Omental fat pad (tissue), 3 donors: ENCODE measurements at regions not wholly inside any gene's neighbourhood (a gene's known extent, or its start where the extent isn't known, plus 50 kb on each side); places are given as distances from the start of the nearest gene placed in this dataset.
A peak's percentile ranks its signal among the peaks of the same experiment; 100 is the strongest.

Source experiments
- ATAC-seq: fragments of 150-250 bp; one replicate; pipeline ENCODE4 v1.9.1; 2016; ENCODE audit warnings: mild to moderate bottlenecking, moderate library complexity; ENCODE audit not compliant: low FRiP score
- DNase-seq: peaks from one replicate; pipeline ENCODE4 v3.0.0-alpha.2; 2019; ENCODE audit warnings: low spot score
- CTCF ChIP-seq, 3 donors: fragments of 450-650 bp; IDR thresholded peaks; one replicate each; pipeline ENCODE4 v1.5.1; 2016 to 2017; ENCODE audit warnings: antibody characterized with exemption in 3 of 3, mild to moderate bottlenecking in 3 of 3, moderate library complexity in 2 of 3

GRCh38 chr7:35420656-35421055 is 166.8 kb upstream of the TBX20 start:
- no peak for TF ChIP-seq CTCF (IDR thresholded peaks at IDR 0.05)
- no peak for ATAC-seq
- DNase-seq: no peak

- DNase-seq: no peak
- no peak for TF ChIP-seq CTCF (IDR thresholded peaks at IDR 0.05)
- ATAC-seq: no peak
These were observed 165.5 kb upstream of the TBX20 start for GRCh38 chr7:35419391-35419755.

- DNase-seq: no peak
- ATAC-seq: no peak
- TF ChIP-seq CTCF (IDR thresholded peaks at IDR 0.05): no peak
These were observed 165.0 kb upstream of the TBX20 start for GRCh38 chr7:35418716-35419390.

- ATAC-seq (no peak), DNase-seq (no peak)
- no peak for TF ChIP-seq CTCF (IDR thresholded peaks at IDR 0.05)
These were observed 162.7 kb upstream of the TBX20 start for GRCh38 chr7:35416568-35416967.

GRCh38 chr7:35415411-35415822 is 161.5 kb upstream of the TBX20 start:
- ATAC-seq (peak; percentile 23), DNase-seq (no peak)

GRCh38 chr7:35411331-35411730 is 157.4 kb upstream of the TBX20 start:
- TF ChIP-seq CTCF (IDR thresholded peaks at IDR 0.05): no peak
- no peak for ATAC-seq

More at GRCh38 chr7:35415411-35415822, 161.5 kb upstream of the TBX20 start:
- no peak for TF ChIP-seq CTCF (IDR thresholded peaks at IDR 0.05)

GRCh38 chr7:35405461-35405860 is 151.6 kb upstream of the TBX20 start:
- DNase-seq (no peak), ATAC-seq (peak; percentile 79)
- no peak for TF ChIP-seq CTCF (IDR thresholded peaks at IDR 0.05)

More at GRCh38 chr7:35411331-35411730, 157.4 kb upstream of the TBX20 start:
- DNase-seq: no peak
